ENCODE measurements at regions not wholly inside any gene's neighbourhood (a gene's known extent, or its start where the extent isn't known, plus 50 kb on each side); places are given as distances from the start of the nearest gene placed in this dataset.

DNA sequence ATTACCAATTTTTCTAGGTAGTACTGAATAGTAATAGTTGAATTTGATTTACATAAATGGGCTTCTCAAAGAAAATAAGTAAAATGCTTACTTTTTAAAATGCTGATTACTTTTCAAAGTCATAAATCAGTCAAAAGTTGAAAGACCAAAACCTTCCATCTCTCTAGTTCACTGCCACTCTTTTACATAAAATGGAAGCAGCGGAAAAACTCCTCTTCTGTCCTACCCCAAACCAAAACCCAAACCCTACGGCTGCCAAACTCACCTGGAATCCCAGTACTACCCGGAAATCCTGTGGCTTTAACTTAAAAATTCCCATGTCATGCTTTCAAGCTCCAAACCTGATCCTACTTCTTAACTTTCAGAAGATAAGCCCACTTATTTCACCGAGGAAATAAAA is 81.2 kb upstream of the MAPRE2 start:
- no peak overlapping the region for H3K4me3 Mint-ChIP-seq
- POLR2A ChIA-PET = no interaction called here

DNA sequence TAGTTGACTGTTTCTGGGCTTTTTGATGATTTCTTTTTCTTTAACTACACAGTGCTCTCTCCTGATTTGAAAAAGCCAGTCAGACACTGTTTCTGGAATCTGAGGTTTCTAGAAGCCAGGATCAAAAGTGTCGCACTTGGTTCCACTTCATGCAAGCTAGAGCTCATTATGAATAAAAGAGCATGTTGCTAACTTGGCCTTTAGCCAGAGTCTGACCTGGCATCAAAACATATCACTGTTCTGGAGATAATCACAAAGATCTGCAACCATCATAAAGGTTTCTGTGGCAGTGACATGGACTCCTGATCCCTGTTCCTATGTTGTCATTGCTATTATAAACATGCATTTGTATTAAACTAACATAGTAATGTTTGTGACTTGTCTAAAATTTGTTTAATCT is 76.1 kb upstream of the MAPRE2 start:
- intact Hi-C loops (cut with DNase I, micrococcal nuclease) = no loop called here
- POLR2A ChIA-PET = no interaction called here
- CTCF ChIA-PET = interaction anchor here (1.3 kb wide), 1 partner anchor 304 kb away, joined by 3 read pairs; no protein-coding TSS in a partner anchor
- Mint-ChIP-seq H3K36me3 (ENCODE audit: low read depth) (no peaks in the 10 kb centered on the region), H3K4me1 (no peaks in the 10 kb centered on the region), H3K9me3 (ENCODE audit: low read depth) (no peaks in the 10 kb centered on the region), H3K27me3 (peaks cover 1% of the 10 kb centered on the region), H3K4me3 (no peak overlapping the region), H3K27ac (no peak overlapping the region)
- ATAC-seq = no peak
- no peak for DNase-seq

More for the DNA sequence above, 81.2 kb upstream of the MAPRE2 start:
- Mint-ChIP-seq H3K36me3 (ENCODE audit: low read depth) (no peaks in the 10 kb centered on the region), H3K9me3 (ENCODE audit: low read depth) (peaks cover 3% of the 10 kb centered on the region), H3K4me1 (no peaks in the 10 kb centered on the region), H3K27ac (no peak overlapping the region), H3K27me3 (peaks cover 16% of the 10 kb centered on the region)
- no peak for ATAC-seq
- CTCF ChIA-PET = no interaction called here
- DNase-seq = no peak
- intact Hi-C loops (cut with DNase I, micrococcal nuclease) = no loop called here

DNA sequence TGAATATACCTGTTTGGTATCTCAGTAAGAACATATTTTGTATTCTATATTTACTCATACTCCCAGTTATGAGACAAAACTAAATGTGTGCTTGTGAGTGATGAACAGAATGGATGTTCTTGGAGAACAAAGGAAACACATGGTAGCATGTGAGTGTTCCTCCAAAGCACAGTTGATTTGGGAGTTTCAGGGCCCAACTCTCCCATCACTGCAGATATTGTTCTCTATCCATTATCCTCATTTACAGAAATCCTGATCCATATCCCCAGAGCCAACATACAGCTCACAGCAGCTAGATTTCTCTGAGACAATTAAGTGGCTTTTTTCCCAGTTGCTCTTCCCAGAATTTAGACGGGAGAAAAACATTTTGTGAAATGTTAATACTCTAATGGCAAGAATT is 75.6 kb upstream of the MAPRE2 start:
- DNase-seq = no peak
- ChIA-PET CTCF (interaction anchor here (1.3 kb wide), 1 partner anchor 304 kb away, joined by 3 read pairs; no protein-coding TSS in a partner anchor), POLR2A (no interaction called here)
- no peak for ATAC-seq
- Mint-ChIP-seq H3K4me3 (no peak overlapping the region), H3K36me3 (ENCODE audit: low read depth) (no peaks in the 10 kb centered on the region), H3K4me1 (no peaks in the 10 kb centered on the region), H3K27me3 (no peaks in the 10 kb centered on the region), H3K9me3 (ENCODE audit: low read depth) (no peaks in the 10 kb centered on the region), H3K27ac (no peak overlapping the region)
- intact Hi-C loops (cut with DNase I, micrococcal nuclease) = no loop called here

DNA sequence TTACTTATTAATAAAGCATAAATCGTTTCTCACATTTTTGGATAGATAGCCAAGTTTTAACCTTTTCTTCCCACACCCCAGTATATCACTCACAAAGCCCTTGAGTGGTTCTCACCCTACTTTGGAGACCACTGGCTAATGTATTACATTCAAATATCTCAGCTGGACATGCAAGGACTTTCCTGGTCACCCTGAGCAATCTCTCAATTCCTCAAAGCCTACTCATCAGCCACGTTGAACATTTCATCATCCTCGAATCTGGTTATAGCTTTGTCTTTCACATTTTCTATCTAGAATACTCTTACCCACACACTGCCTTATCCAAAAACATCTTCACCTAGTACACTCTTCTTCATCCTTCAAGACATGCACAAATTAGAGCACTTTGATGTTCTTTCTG is 71.1 kb upstream of the MAPRE2 start:
- POLR2A ChIA-PET = no interaction called here
- Mint-ChIP-seq H3K4me1 (no peaks in the 10 kb centered on the region), H3K27ac (no peak overlapping the region), H3K9me3 (ENCODE audit: low read depth) (peaks cover 2% of the 10 kb centered on the region), H3K36me3 (ENCODE audit: low read depth) (no peaks in the 10 kb centered on the region), H3K27me3 (peaks cover 18% of the 10 kb centered on the region), H3K4me3 (no peak overlapping the region)
- intact Hi-C loops (cut with DNase I, micrococcal nuclease) = loop anchor here in 1 of 2 experiments (10.0 kb wide), 1 partner anchor 645 kb away; no protein-coding TSS in a partner anchor
- ATAC-seq = no peak
- no peak for DNase-seq
- CTCF ChIA-PET = no interaction called here

DNA sequence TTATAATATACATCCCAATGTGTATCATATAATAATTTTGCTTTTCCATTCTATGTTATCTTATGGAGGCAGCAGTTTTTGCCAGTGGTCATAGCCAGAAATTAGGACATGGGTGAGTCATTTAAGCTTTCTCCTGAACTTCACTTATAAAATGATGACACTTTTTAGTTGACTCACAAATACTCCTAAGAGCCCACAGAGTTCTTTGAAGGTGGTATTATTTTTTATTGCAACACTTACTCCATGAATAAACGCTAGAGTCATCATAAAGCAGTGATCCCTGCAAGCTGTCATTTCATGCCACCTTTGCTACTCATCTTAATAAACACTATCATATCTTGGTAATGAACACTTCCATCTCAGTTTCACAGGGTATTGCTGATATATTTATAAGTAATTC is 69.9 kb upstream of the MAPRE2 start:
- Mint-ChIP-seq H3K4me1 (peaks cover 5% of the 10 kb centered on the region), H3K9me3 (ENCODE audit: low read depth) (peaks cover 2% of the 10 kb centered on the region), H3K36me3 (ENCODE audit: low read depth) (no peaks in the 10 kb centered on the region), H3K27ac (no peak overlapping the region), H3K27me3 (peaks cover 29% of the 10 kb centered on the region), H3K4me3 (no peak overlapping the region)
- intact Hi-C loops (cut with DNase I, micrococcal nuclease) = loop anchor here in 1 of 2 experiments (10.0 kb wide), 1 partner anchor 643 kb away; no protein-coding TSS in a partner anchor
- peak; percentile 47 for ATAC-seq
- no peak for DNase-seq
- ChIA-PET CTCF (interaction anchor here (1.0 to 1.3 kb wide), 2 partner anchors 38 to 87 kb away, joined by 3 read pairs; no protein-coding TSS in a partner anchor), POLR2A (no interaction called here)

DNA sequence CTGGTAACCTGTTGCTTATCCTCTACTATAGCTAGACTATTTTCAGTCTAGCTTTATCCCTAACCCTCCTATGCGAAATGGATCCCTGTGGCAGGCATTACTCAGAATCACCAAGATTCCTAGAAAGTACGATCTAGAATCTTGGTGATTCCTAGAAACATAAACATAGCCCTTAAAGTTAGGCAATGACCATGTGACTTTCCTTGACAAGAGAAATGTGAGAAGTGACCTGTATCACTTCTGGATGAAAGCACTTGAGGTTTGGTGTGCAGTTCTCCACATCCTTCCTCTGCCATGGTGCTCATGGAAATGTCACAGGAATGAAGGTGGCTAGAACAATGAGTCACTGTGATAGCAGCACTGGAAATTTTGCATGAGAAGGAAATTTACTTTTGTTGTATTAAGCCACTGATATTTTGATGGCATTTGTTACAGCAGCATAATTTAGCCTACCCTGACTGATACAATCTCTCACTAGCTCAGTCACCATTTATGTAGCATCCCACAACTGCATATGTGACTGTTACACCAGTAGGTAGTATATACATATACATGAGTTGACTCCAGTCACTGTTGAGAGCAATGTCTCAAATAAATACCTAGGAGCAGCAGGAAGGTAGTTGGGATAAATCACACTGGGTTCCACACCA is 68.3 kb upstream of the MAPRE2 start:
- Mint-ChIP-seq H3K27me3 (peaks cover 32% of the 10 kb centered on the region), H3K27ac (no peak overlapping the region), H3K36me3 (ENCODE audit: low read depth) (no peaks in the 10 kb centered on the region), H3K9me3 (ENCODE audit: low read depth) (peaks cover 2% of the 10 kb centered on the region), H3K4me1 (peaks cover 5% of the 10 kb centered on the region), H3K4me3 (no peak overlapping the region)
- ChIA-PET CTCF (no interaction called here), POLR2A (no interaction called here)
- intact Hi-C loops (cut with DNase I, micrococcal nuclease) = loop anchor here in 1 of 2 experiments (10.0 kb wide), 1 partner anchor 642 kb away; no protein-coding TSS in a partner anchor
- DNase-seq (no peak), ATAC-seq (no peak)

DNA sequence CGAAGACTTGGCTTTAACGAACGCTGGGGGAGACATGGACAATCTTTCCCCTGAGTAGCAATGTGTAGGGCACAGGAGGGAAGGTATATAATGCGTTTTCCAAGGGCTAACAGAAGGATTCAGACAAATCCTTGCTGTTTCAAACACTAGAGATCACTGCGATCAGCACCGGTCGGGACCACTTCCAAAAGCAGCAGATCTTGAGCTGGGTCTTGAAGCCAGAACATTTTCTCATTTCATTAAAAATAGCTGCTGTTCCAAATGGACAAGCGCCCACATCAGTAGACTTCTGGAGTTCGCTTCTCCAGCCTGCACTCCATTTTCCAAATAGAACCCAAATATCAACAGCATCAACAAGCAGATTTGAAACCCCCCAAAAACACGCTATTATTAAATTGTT is 65.1 kb upstream of the MAPRE2 start:
- Mint-ChIP-seq H3K9me3 (ENCODE audit: low read depth) (peaks cover 2% of the 10 kb centered on the region), H3K27ac (no peak overlapping the region), H3K4me3 (peak overlapping the region; percentile 73), H3K27me3 (peaks cover 32% of the 10 kb centered on the region), H3K36me3 (ENCODE audit: low read depth) (no peaks in the 10 kb centered on the region), H3K4me1 (peaks cover 23% of the 10 kb centered on the region)
- no peak for DNase-seq
- ATAC-seq = no peak
- intact Hi-C loops (cut with DNase I, micrococcal nuclease) = loop anchor here in 1 of 2 experiments (5.0 to 10.0 kb wide), 2 partner anchors 606 to 639 kb away; partner anchors contain the start of gene GALNT1
- CTCF ChIA-PET = no interaction called here
- POLR2A ChIA-PET = no interaction called here

DNA sequence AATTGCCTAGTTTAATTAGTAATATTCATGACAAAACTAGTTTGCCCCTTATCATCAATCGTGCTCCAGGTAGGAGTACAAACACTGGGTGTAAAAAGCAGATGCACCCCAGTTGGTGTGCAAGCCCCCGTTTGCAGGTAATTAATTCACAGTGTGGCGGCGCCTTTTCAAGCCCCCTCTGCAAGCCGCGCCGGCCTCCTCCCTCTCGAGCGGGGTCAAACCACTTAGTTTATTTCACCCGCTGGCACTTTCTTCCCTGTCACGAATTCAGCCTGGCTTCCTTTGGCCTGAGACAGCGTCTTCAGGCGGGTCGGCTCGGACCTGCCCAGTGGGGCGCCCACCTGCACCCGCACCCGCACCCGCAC is 64.7 kb upstream of the MAPRE2 start:
- CTCF ChIA-PET = no interaction called here
- ATAC-seq (no peak), DNase-seq (no peak)
- no peaks in the 10 kb centered on the region for H3K36me3 Mint-ChIP-seq (ENCODE audit: low read depth)
- POLR2A ChIA-PET = no interaction called here
- H3K27me3 Mint-ChIP-seq = peaks cover 32% of the 10 kb centered on the region
- peak overlapping the region; percentile 73 for H3K4me3 Mint-ChIP-seq
- H3K4me1 Mint-ChIP-seq = peaks cover 23% of the 10 kb centered on the region
- H3K27ac Mint-ChIP-seq = no peak overlapping the region
- intact Hi-C loops (cut with DNase I, micrococcal nuclease) = loop anchor here in 1 of 2 experiments (5.0 to 10.0 kb wide), 2 partner anchors 606 to 638 kb away; partner anchors contain the start of gene GALNT1
- peaks cover 2% of the 10 kb centered on the region for H3K9me3 Mint-ChIP-seq (ENCODE audit: low read depth)

DNA sequence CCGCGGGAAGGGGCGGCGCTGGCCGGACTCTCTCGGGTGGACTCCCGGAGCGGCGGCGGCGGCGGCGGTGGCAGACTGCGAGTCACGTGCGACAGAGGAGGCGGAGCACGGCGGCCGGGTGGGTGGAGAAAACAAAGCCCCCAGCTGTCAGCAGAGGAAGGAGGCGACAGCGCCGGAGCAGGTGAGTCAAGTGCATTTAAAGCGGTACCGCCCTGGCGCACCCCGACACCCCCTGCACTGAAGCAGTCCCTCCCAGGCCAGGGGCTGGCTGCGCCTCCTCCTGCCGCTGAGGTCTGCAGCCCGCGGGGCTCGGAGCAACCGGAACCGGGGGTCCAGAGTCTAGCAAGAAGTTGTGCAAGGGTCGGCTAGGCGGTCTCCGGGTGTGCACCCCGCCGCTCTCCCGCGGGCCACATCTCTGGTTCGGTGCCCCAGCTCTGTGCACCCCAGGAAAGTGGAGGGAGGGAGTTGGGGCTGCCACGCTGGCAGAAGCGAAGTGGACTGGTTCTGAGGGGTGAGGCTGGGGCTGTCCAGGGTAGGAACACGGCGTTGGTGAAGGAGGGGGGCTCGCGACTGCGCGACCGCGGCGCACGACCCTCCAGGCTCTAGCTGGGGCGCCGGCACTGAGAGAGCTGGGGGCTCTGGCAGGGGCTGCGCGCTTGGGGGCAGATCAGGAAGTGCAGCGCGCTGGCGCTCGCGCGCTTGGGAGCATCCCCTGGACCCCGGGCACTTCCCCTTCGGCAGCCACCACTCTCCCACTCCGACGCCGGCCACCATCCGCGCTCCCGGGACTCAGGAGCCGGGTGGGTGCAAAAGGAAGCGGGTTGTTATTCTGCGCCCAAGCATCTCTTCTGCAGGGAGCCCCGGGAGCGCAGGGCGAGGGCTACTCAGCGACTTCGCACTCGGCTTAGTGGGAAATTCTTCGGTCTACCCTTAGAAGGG is 64.0 kb upstream of the MAPRE2 start:
- Mint-ChIP-seq H3K36me3 (ENCODE audit: low read depth) (no peaks in the 10 kb centered on the region), H3K4me3 (peak overlapping the region; percentile 73), H3K4me1 (peaks cover 23% of the 10 kb centered on the region), H3K27ac (no peak overlapping the region), H3K9me3 (ENCODE audit: low read depth) (peaks cover 2% of the 10 kb centered on the region), H3K27me3 (peaks cover 32% of the 10 kb centered on the region)
- POLR2A ChIA-PET = no interaction called here
- intact Hi-C loops (cut with DNase I, micrococcal nuclease) = loop anchor here in 1 of 2 experiments (5.0 to 10.0 kb wide), 2 partner anchors 605 to 638 kb away; partner anchors contain the start of gene GALNT1
- peak; percentile 55 for ATAC-seq
- peak; percentile 85 for DNase-seq
- CTCF ChIA-PET = no interaction called here

DNA sequence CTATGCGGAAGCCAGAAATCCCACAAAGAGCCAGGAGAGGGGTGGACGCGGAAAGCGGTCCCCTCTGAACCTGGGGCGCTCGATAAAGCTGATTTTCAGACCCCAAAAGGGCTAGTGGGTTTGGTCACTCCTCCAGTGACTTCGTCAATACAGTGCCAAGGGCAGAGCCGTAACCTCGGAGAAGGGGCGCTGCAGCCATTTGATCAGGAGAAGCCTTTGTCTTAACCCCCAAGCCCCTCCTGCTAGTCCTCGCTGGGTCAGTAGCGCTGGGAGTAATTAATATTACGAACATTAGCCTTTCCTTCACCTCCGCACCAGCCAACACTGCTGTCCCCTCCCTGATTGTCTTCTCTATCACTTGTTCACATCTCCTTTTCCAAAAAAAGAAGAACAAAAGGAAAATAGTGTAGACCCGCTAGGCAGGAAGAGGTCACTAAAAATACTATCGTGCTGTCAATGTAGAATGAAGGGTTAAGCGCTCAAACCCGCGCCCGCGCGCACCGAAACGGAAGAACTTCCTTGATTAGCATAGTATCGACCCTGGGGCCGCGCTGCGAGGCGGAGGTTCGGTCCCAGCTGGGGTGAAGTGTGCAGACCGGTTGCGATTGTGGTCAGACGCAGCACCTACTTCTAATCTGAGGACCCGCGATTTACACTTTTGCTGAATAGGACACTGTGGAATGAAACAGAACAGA is 63.2 kb upstream of the MAPRE2 start:
- Mint-ChIP-seq H3K4me3 (peak overlapping the region; percentile 73), H3K9me3 (ENCODE audit: low read depth) (peaks cover 2% of the 10 kb centered on the region), H3K27ac (peak overlapping the region; percentile 76), H3K4me1 (peaks cover 23% of the 10 kb centered on the region), H3K36me3 (ENCODE audit: low read depth) (no peaks in the 10 kb centered on the region), H3K27me3 (peaks cover 28% of the 10 kb centered on the region)
- CTCF ChIA-PET = interaction anchor here (1.1 to 1.7 kb wide), 3 partner anchors 28 to 145 kb away, joined by 3 to 5 read pairs (median 4); no protein-coding TSS in a partner anchor
- POLR2A ChIA-PET = interaction anchor here (1.4 kb wide), 1 partner anchor 64 kb away, joined by 7 read pairs; no protein-coding TSS in a partner anchor
- peak; percentile 77 for DNase-seq
- peak; percentile 18 for ATAC-seq
- intact Hi-C loops (cut with DNase I, micrococcal nuclease) = loop anchor here (2.0 to 10.0 kb wide), 6 partner anchors 65 to 637 kb away; partner anchors contain the start of genes GALNT1 (in 1 of the 2), INO80C (in 1 of the 2) and ZNF24 (in 1 of the 2)

DNA sequence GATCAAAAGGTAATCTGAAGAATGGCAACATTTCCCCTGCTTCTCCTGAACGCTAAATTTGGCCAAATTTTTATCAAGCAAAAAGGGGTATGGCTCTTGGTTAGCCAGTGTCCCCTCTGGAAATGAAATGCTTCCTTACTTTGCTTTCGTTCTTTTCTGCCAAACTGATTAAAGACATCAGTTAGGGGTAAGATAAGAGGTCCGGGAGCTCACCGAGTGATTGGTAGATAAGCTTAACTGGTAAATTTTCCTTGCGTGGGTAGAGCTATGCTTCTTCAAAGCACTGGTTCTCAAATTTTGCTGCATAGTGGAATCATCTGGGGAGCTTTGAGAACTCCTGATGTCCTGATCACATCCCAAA is 62.7 kb upstream of the MAPRE2 start:
- Mint-ChIP-seq H3K4me1 (peaks cover 23% of the 10 kb centered on the region), H3K27ac (peak overlapping the region; percentile 76), H3K36me3 (ENCODE audit: low read depth) (no peaks in the 10 kb centered on the region), H3K9me3 (ENCODE audit: low read depth) (no peaks in the 10 kb centered on the region), H3K27me3 (peaks cover 24% of the 10 kb centered on the region), H3K4me3 (peak overlapping the region; percentile 73)
- ATAC-seq (no peak), DNase-seq (no peak)
- CTCF ChIA-PET = interaction anchor here (0.6 to 1.7 kb wide), 5 partner anchors 28 to 181 kb away, joined by 3 to 5 read pairs (median 3); no protein-coding TSS in a partner anchor
- POLR2A ChIA-PET = interaction anchor here (1.4 kb wide), 1 partner anchor 64 kb away, joined by 7 read pairs; no protein-coding TSS in a partner anchor
- intact Hi-C loops (cut with DNase I, micrococcal nuclease) = loop anchor here (2.0 to 10.0 kb wide), 6 partner anchors 64 to 636 kb away; partner anchors contain the start of genes GALNT1 (in 1 of the 2), INO80C (in 1 of the 2) and ZNF24 (in 1 of the 2)
